B cell (primary cell): ENCODE measurements at regions not wholly inside any gene's neighbourhood (a gene's known extent, or its start where the extent isn't known, plus 50 kb on each side); places are given as distances from the start of the nearest gene placed in this dataset.

ENCODE experiments used
- ATAC-seq: fragments of 200-7000 bp; cut with Tn5 transposase; one replicate; pipeline ENCODE4 v1.10.0; 2021; ENCODE audit warnings: low read depth, mild to moderate bottlenecking, moderate number of reproducible peaks, moderate library complexity
- CTCF ChIA-PET: fragments of 350-600 bp; sonication (Branson Sonifier 250); formaldehyde crosslinking; loops from one replicate; lab custom pipeline; 2021; ENCODE audit warnings: antibody characterized with exemption, inconsistent platforms; lab: Charles Lee
- POLR2A ChIA-PET: fragments of 350-600 bp; sonication (Branson Sonifier 250); formaldehyde crosslinking; loops from one replicate; lab custom pipeline; 2021; ENCODE audit warnings: antibody characterized with exemption; lab: Charles Lee
- DNase-seq: peaks from one replicate; pipeline ENCODE4 v3.0.0; 2013
- H2AFZ ChIP-seq: 2 replicates; pipeline ENCODE4 v1.6.1; 2012; ENCODE audit warnings: mild to moderate bottlenecking, low read depth, low read length; ENCODE audit not compliant: insufficient read depth, poor library complexity, severe bottlenecking
- H3K27ac ChIP-seq, 2 donors: 1 replicate in 1 of 2; 2 replicates in 1 of 2; pipeline ENCODE4 v1.5.1; 2012 to 2013; ENCODE audit warnings: low read length in 2 of 2, mild to moderate bottlenecking in 2 of 2, moderate library complexity in 1 of 2
- H3K27me3 ChIP-seq, 4 experiments: fragments of 200-600 bp in 1 of 4; sonication (generic) in 1 of 4; replicated peaks in 1 of 4; 1 replicate in 2 of 4; 2 replicates in 2 of 4; pipeline versions ENCODE4 v1.6.1 to v1.7.0; 2013 to 2016; ENCODE audit warnings: low read length in 3 of 4, mild to moderate bottlenecking in 2 of 4, mixed read lengths in 1 of 4, moderate library complexity in 1 of 4; ENCODE audit not compliant: insufficient read depth in 4 of 4, control insufficient read depth in 3 of 4; ENCODE audit errors: control extremely low read depth in 1 of 4
- H3K36me3 ChIP-seq, 2 experiments: replicated peaks in 1 of 2; 1 replicate in 1 of 2; 2 replicates in 1 of 2; pipeline versions ENCODE4 v1.6.1 to v1.7.1; 2013; ENCODE audit warnings: low read length in 1 of 2; ENCODE audit not compliant: insufficient read depth in 2 of 2, control insufficient read depth in 1 of 2; ENCODE audit errors: control extremely low read depth in 1 of 2, extremely low read depth in 1 of 2
- H3K4me1 ChIP-seq, 2 donors: fragments of 200-600 bp in 1 of 2; sonication (generic) in 1 of 2; 1 replicate in 1 of 2; 2 replicates in 1 of 2; pipeline versions ENCODE4 v1.5.1 to v1.6.1; 2013 to 2017; ENCODE audit warnings: low read length in 2 of 2; ENCODE audit not compliant: control insufficient read depth in 2 of 2, insufficient read depth in 2 of 2
- H3K4me2 ChIP-seq: replicated peaks from 2 replicates; pipeline ENCODE3; 2012; ENCODE audit warnings: mild to moderate bottlenecking, low read depth, low read length; ENCODE audit not compliant: poor library complexity, severe bottlenecking
- H3K4me3 ChIP-seq, 5 experiments: fragments of 200-600 bp in 1 of 5; sonication (generic) in 1 of 5; 1 replicate in 3 of 5; 2 replicates in 2 of 5; pipeline versions ENCODE4 v1.5.1 to v1.7.0; 2011 to 2016; ENCODE audit warnings: low read length in 4 of 5, mild to moderate bottlenecking in 4 of 5, low read depth in 2 of 5, control low read depth in 1 of 5, moderate library complexity in 1 of 5; ENCODE audit not compliant: insufficient read depth in 1 of 5; ENCODE audit errors: control extremely low read depth in 1 of 5, extremely low read depth in 1 of 5
- H3K79me2 ChIP-seq: fragments of 200-600 bp; sonication (generic); one replicate; pipeline ENCODE4 v1.6.0; 2016; ENCODE audit warnings: low read length; ENCODE audit not compliant: control insufficient read depth, insufficient read depth
- H3K9ac ChIP-seq: fragments of 200-600 bp; sonication (generic); 2 replicates; pipeline ENCODE4 v1.6.1; 2017; ENCODE audit warnings: mild to moderate bottlenecking, low read length, moderate library complexity
- H3K9me3 ChIP-seq, 3 donors: one replicate each; pipeline versions ENCODE4 v1.6.1 to v1.7.1; 2013; ENCODE audit warnings: low read length in 2 of 3; ENCODE audit not compliant: control insufficient read depth in 2 of 3, insufficient read depth in 1 of 3; ENCODE audit errors: control extremely low read depth in 1 of 3
- H4K20me1 ChIP-seq: 2 replicates; pipeline ENCODE4 v1.6.0; 2012; ENCODE audit warnings: mild to moderate bottlenecking, low read length; ENCODE audit not compliant: insufficient read depth, control insufficient read depth, poor library complexity, severe bottlenecking
- H3K27ac Mint-ChIP-seq: one replicate; pipeline ENCODE4 v1.8.0; 2021; ENCODE audit warnings: mixed read lengths
- H3K27me3 Mint-ChIP-seq: one replicate; pipeline ENCODE4 v1.8.0; 2021; ENCODE audit warnings: mixed read lengths
- H3K4me1 Mint-ChIP-seq: one replicate; pipeline ENCODE4 v1.8.0; 2021; ENCODE audit warnings: mixed read lengths
- H3K4me3 Mint-ChIP-seq: one replicate; pipeline ENCODE4 v1.8.0; 2021; ENCODE audit warnings: mixed read lengths
- H3K9me3 Mint-ChIP-seq: one replicate; pipeline ENCODE4 v1.8.0; 2022; ENCODE audit warnings: mixed read lengths; ENCODE audit not compliant: insufficient read depth
- EZH2 ChIP-seq: IDR thresholded peaks from 2 replicates; pipeline ENCODE4 v1.6.1; 2012; ENCODE audit warnings: borderline replicate concordance, low read depth, mild to moderate bottlenecking, moderate library complexity, low read length; ENCODE audit not compliant: insufficient read depth, poor library complexity, severe bottlenecking
- WGBS: methylation state at CpG from one replicate; pipeline ENCODE4 v1.1.5; 2013; ENCODE audit warnings: missing lambda C conversion rate; ENCODE audit not compliant: insufficient coverage; 5-methylcytosine and 5-hydroxymethylcytosine counted together
- intact Hi-C: fragments of 100-400 bp; cut with micrococcal nuclease; formaldehyde crosslinking; loops from one replicate; pipeline ENCODE4 v1.10.0; 2022
- TF ChIP-seq, protein P1 (sequence below): fragments of 200-600 bp; IDR thresholded peaks from one replicate; pipeline ENCODE4 v1.8.0; 2022; ENCODE audit warnings: antibody characterized with exemption, mild to moderate bottlenecking

DNA sequence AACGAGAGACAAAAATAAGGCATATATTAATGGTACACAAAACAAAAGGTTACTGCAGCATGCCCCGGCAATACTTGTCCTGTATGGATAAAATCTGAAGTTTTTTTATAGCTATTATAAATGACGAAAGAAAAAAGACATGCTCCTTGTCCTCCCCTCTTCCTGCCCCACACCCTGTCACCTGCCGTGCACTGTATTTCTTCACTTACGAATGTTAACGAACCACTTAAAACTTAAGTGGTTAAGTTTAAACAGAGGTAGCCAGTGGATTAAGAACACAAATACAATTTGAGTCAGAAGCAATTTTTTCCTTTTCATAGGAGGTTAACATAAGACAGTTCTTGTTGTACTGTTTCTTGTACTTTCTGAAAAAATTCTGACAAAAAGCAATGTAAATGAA, 799.1 kb upstream of the NECTIN3 start:
- CTCF ChIA-PET, result interaction anchor here (1.1 kb wide), 1 partner anchor 42 kb away, joined by 3 read pairs; no protein-coding TSS in a partner anchor
- Histone ChIP-seq H3K4me2 (no peak overlapping the region), H3K27me3 (no peaks in the 10 kb centered on the region), H3K4me3 (no peak overlapping the region), H3K79me2 (no peaks in the 10 kb centered on the region), H3K27ac (no peak overlapping the region), H3K9me3 (no peaks in the 10 kb centered on the region), H3K36me3 (no peaks in the 10 kb centered on the region), H4K20me1 (no peaks in the 10 kb centered on the region), H2AFZ (no peak overlapping the region), H3K9ac (no peak overlapping the region), H3K4me1 (no peaks in the 10 kb centered on the region)
- H3K27ac Mint-ChIP-seq, result no peak overlapping the region
- POLR2A ChIA-PET, result no interaction called here
- intact Hi-C loops, result no loop called here
- ATAC-seq, result no peak
- no peak overlapping the region for H3K4me3 Mint-ChIP-seq
- no CpG with 5 or more reads among the region's 6 CpGs for WGBS
- H3K4me1 Mint-ChIP-seq, result no peaks in the 10 kb centered on the region
- no peaks in the 10 kb centered on the region for H3K9me3 Mint-ChIP-seq
- TF ChIP-seq EZH2, result no peak
- TF ChIP-seq, protein P1, sequence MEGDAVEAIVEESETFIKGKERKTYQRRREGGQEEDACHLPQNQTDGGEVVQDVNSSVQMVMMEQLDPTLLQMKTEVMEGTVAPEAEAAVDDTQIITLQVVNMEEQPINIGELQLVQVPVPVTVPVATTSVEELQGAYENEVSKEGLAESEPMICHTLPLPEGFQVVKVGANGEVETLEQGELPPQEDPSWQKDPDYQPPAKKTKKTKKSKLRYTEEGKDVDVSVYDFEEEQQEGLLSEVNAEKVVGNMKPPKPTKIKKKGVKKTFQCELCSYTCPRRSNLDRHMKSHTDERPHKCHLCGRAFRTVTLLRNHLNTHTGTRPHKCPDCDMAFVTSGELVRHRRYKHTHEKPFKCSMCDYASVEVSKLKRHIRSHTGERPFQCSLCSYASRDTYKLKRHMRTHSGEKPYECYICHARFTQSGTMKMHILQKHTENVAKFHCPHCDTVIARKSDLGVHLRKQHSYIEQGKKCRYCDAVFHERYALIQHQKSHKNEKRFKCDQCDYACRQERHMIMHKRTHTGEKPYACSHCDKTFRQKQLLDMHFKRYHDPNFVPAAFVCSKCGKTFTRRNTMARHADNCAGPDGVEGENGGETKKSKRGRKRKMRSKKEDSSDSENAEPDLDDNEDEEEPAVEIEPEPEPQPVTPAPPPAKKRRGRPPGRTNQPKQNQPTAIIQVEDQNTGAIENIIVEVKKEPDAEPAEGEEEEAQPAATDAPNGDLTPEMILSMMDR, result no peak
- no peak for DNase-seq
- no peaks in the 10 kb centered on the region for H3K27me3 Mint-ChIP-seq

DNA sequence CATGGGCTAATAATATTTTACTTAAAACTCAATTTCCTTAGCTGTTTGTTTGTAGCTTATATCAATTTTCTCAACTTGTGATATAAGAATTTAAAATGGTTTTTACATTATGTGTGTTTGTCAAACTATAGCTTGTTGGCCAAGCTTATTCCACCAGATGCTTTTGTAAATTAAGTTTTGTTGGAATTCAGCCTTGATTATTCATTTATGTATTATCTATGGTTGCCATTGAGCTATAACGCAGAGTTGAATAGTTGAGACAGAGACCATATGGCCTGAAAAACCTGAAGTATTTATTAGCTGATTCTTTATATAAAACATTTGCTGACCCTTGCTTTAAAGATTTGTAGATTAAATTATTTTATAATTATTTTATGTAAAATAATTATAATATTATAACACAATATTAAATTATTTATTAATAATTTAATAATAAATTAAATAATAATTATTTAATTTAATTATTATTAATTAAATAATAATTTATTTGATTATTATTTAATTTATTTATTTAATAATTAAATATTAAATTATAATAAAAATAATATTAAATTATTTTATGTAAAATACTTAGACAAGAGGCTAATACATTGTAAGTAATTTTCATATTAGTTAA, 779.6 kb upstream of the NECTIN3 start:
- no peak for TF ChIP-seq EZH2
- TF ChIP-seq, protein P1, result no peak
- WGBS, result no CpG with 5 or more reads among the region's 1 CpG
- Mint-ChIP-seq H3K9me3 (peaks cover 7% of the 10 kb centered on the region), H3K4me3 (no peak overlapping the region), H3K27me3 (no peaks in the 10 kb centered on the region), H3K27ac (no peak overlapping the region), H3K4me1 (no peaks in the 10 kb centered on the region)
- H3K4me3 ChIP-seq, result no peak overlapping the region
- CTCF ChIA-PET, result no interaction called here
- ATAC-seq (no peak), DNase-seq (no peak)
- peaks cover 1 to 8% (median 8%) of the 10 kb centered on the region in 3 donors for H3K9me3 ChIP-seq
- H3K27me3 ChIP-seq, result no peaks in the 10 kb centered on the region
- no peak overlapping the region for H2AFZ ChIP-seq
- POLR2A ChIA-PET, result no interaction called here
- no peaks in the 10 kb centered on the region for H3K4me1 ChIP-seq
- no peaks in the 10 kb centered on the region for H3K79me2 ChIP-seq
- H3K36me3 ChIP-seq, result no peaks in the 10 kb centered on the region
- no peaks in the 10 kb centered on the region for H4K20me1 ChIP-seq
- H3K27ac ChIP-seq, result no peak overlapping the region
- no peak overlapping the region for H3K9ac ChIP-seq
- intact Hi-C loops, result no loop called here
- no peak overlapping the region for H3K4me2 ChIP-seq
